ENCODE measurements at regions not wholly inside any gene's neighbourhood (a gene's known extent, or its start where the extent isn't known, plus 50 kb on each side); places are given as distances from the start of the nearest gene placed in this dataset.

GRCh38 chr3:139204728-139205127, 139.1 kb upstream of the MRPS22 start:
- CTCF ChIA-PET, result no interaction called here
- H3K9me3 ChIP-seq (ENCODE audit: control insufficient read depth, insufficient read depth, low read length), result no peaks in the 10 kb centered on the region
- POLR2A ChIA-PET (ENCODE audit: unreplicated experiment), result no interaction called here
- intact Hi-C loops (cut with micrococcal nuclease), result no loop called here
- H3K4ac ChIP-seq (ENCODE audit: low read depth, low read length), result no peak overlapping the region
- H3K23ac ChIP-seq (ENCODE audit: low read depth, low read length), result no peak overlapping the region
- BruUV-seq (replicated peaks), result no TSS peak
- H3K4me3 ChIP-seq (ENCODE audit: insufficient read depth, low read depth, low read length), result no peak overlapping the region
- no peak overlapping the region for H4K5ac ChIP-seq (ENCODE audit: low read depth, low read length)
- H2BK15ac ChIP-seq (ENCODE audit: low read depth, low read length), result no peak overlapping the region
- no peaks in the 10 kb centered on the region for H3K4me1 ChIP-seq (ENCODE audit: control insufficient read depth, insufficient read depth, low read length)
- H2BK20ac ChIP-seq (ENCODE audit: low read depth, low read length), result no peak overlapping the region
- H2BK120ac ChIP-seq (ENCODE audit: low read depth, low read length), result no peak overlapping the region
- no peaks in the 10 kb centered on the region for H4K20me1 ChIP-seq (ENCODE audit: insufficient read depth, low read length)
- H3K9me1 ChIP-seq (ENCODE audit: insufficient read depth, low read length), result no peaks in the 10 kb centered on the region
- no peak overlapping the region for H2AK9ac ChIP-seq (replicated peaks; ENCODE audit: low read depth, low read length, poor library complexity)
- H4K8ac ChIP-seq (ENCODE audit: low read depth in 2 of 2, low read length in 2 of 2), result no peak overlapping the region
- no peak overlapping the region for H2AK5ac ChIP-seq (ENCODE audit: low read depth, low read length)
- TF ChIP-seq FOS (IDR thresholded peaks at IDR 0.05; ENCODE audit: low read depth, low read length) (no peak), USF2 (IDR thresholded peaks at IDR 0.05; ENCODE audit: low read depth, low read length) (no peak), RFX5 (IDR thresholded peaks at IDR 0.05; ENCODE audit: low read depth, low read length) (no peak), CEBPB (IDR thresholded peaks at IDR 0.05; ENCODE audit: low read depth, low read length) (peak; percentile 27; the same call in 1 of the 2 replicates)
- no CpG with 5 or more reads among the region's 1 CpG for WGBS, 2 experiments (ENCODE audit: extremely low coverage in 2 of 2, insufficient read length in 1 of 2)
- no peak overlapping the region for H3K4me2 ChIP-seq (ENCODE audit: low read depth, low read length)
- no peaks in the 10 kb centered on the region for H3K36me3 ChIP-seq (ENCODE audit: control insufficient read depth, insufficient read depth, low read length)
- no peak overlapping the region for H3K27ac ChIP-seq (ENCODE audit: insufficient read depth, low read length)
- no peak overlapping the region for H2AFZ ChIP-seq (replicated peaks; ENCODE audit: low read length, poor library complexity)
- no peaks in the 10 kb centered on the region for H3K79me1 ChIP-seq (ENCODE audit: low read depth in 1 of 2, low read length in 2 of 2)
- peaks cover 1% of the 10 kb centered on the region for H3K27me3 ChIP-seq (ENCODE audit: control insufficient read depth, insufficient read depth, low read length)
- H3K9ac ChIP-seq (ENCODE audit: low read depth, low read length), result no peak overlapping the region
- DNase-seq (peak; percentile 50), ATAC-seq (ENCODE audit: low read depth) (peak; percentile 77)
- no peak overlapping the region for H3K56ac ChIP-seq (ENCODE audit: extremely low read depth, insufficient read depth, low read length)
- in situ Hi-C loops (cut with MboI; ENCODE audit: low sequenced_read_pairs), result no loop called here
- H3K18ac ChIP-seq (ENCODE audit: low read depth, low read length), result no peak overlapping the region
- H2BK5ac ChIP-seq (ENCODE audit: low read depth, low read length, poor library complexity, severe bottlenecking), result no peak overlapping the region
- no peak overlapping the region for H3K14ac ChIP-seq (replicated peaks; ENCODE audit: low read depth, low read length)
- dilution Hi-C loops (cut with HindIII; ENCODE audit: low sequenced_read_pairs, unreplicated experiment), result no loop called here
- no peak overlapping the region for H4K91ac ChIP-seq (ENCODE audit: insufficient read depth, low read depth, low read length)

All from IMR-90 (cell line).